B cell (primary cell): ENCODE measurements at regions not wholly inside any gene's neighbourhood (a gene's known extent, or its start where the extent isn't known, plus 50 kb on each side); places are given as distances from the start of the nearest gene placed in this dataset.

Experiments used
- ATAC-seq: fragments of 200-7000 bp; cut with Tn5 transposase; one replicate; pipeline ENCODE4 v1.10.0; 2021; ENCODE audit warnings: low read depth, mild to moderate bottlenecking, moderate number of reproducible peaks, moderate library complexity
- CTCF ChIA-PET: fragments of 350-600 bp; sonication (Branson Sonifier 250); formaldehyde crosslinking; loops from one replicate; lab custom pipeline; 2021; ENCODE audit warnings: antibody characterized with exemption, inconsistent platforms; lab: Charles Lee
- POLR2A ChIA-PET: fragments of 350-600 bp; sonication (Branson Sonifier 250); formaldehyde crosslinking; loops from one replicate; lab custom pipeline; 2021; ENCODE audit warnings: antibody characterized with exemption; lab: Charles Lee
- DNase-seq: peaks from one replicate; pipeline ENCODE4 v3.0.0; 2013
- H2AFZ ChIP-seq: 2 replicates; pipeline ENCODE4 v1.6.1; 2012; ENCODE audit warnings: mild to moderate bottlenecking, low read depth, low read length; ENCODE audit not compliant: insufficient read depth, poor library complexity, severe bottlenecking
- H3K27ac ChIP-seq, 2 donors: 1 replicate in 1 of 2; 2 replicates in 1 of 2; pipeline ENCODE4 v1.5.1; 2012 to 2013; ENCODE audit warnings: low read length in 2 of 2, mild to moderate bottlenecking in 2 of 2, moderate library complexity in 1 of 2
- H3K27me3 ChIP-seq, 4 experiments: fragments of 200-600 bp in 1 of 4; sonication (generic) in 1 of 4; replicated peaks in 1 of 4; 1 replicate in 2 of 4; 2 replicates in 2 of 4; pipeline versions ENCODE4 v1.6.1 to v1.7.0; 2013 to 2016; ENCODE audit warnings: low read length in 3 of 4, mild to moderate bottlenecking in 2 of 4, mixed read lengths in 1 of 4, moderate library complexity in 1 of 4; ENCODE audit not compliant: insufficient read depth in 4 of 4, control insufficient read depth in 3 of 4; ENCODE audit errors: control extremely low read depth in 1 of 4
- H3K36me3 ChIP-seq, 2 experiments: replicated peaks in 1 of 2; 1 replicate in 1 of 2; 2 replicates in 1 of 2; pipeline versions ENCODE4 v1.6.1 to v1.7.1; 2013; ENCODE audit warnings: low read length in 1 of 2; ENCODE audit not compliant: insufficient read depth in 2 of 2, control insufficient read depth in 1 of 2; ENCODE audit errors: control extremely low read depth in 1 of 2, extremely low read depth in 1 of 2
- H3K4me1 ChIP-seq, 2 donors: fragments of 200-600 bp in 1 of 2; sonication (generic) in 1 of 2; 1 replicate in 1 of 2; 2 replicates in 1 of 2; pipeline versions ENCODE4 v1.5.1 to v1.6.1; 2013 to 2017; ENCODE audit warnings: low read length in 2 of 2; ENCODE audit not compliant: control insufficient read depth in 2 of 2, insufficient read depth in 2 of 2
- H3K4me2 ChIP-seq: replicated peaks from 2 replicates; pipeline ENCODE3; 2012; ENCODE audit warnings: mild to moderate bottlenecking, low read depth, low read length; ENCODE audit not compliant: poor library complexity, severe bottlenecking
- H3K4me3 ChIP-seq, 5 experiments: fragments of 200-600 bp in 1 of 5; sonication (generic) in 1 of 5; 1 replicate in 3 of 5; 2 replicates in 2 of 5; pipeline versions ENCODE4 v1.5.1 to v1.7.0; 2011 to 2016; ENCODE audit warnings: low read length in 4 of 5, mild to moderate bottlenecking in 4 of 5, low read depth in 2 of 5, control low read depth in 1 of 5, moderate library complexity in 1 of 5; ENCODE audit not compliant: insufficient read depth in 1 of 5; ENCODE audit errors: control extremely low read depth in 1 of 5, extremely low read depth in 1 of 5
- H3K79me2 ChIP-seq: fragments of 200-600 bp; sonication (generic); one replicate; pipeline ENCODE4 v1.6.0; 2016; ENCODE audit warnings: low read length; ENCODE audit not compliant: control insufficient read depth, insufficient read depth
- H3K9ac ChIP-seq: fragments of 200-600 bp; sonication (generic); 2 replicates; pipeline ENCODE4 v1.6.1; 2017; ENCODE audit warnings: mild to moderate bottlenecking, low read length, moderate library complexity
- H3K9me3 ChIP-seq, 3 donors: one replicate each; pipeline versions ENCODE4 v1.6.1 to v1.7.1; 2013; ENCODE audit warnings: low read length in 2 of 3; ENCODE audit not compliant: control insufficient read depth in 2 of 3, insufficient read depth in 1 of 3; ENCODE audit errors: control extremely low read depth in 1 of 3
- H4K20me1 ChIP-seq: 2 replicates; pipeline ENCODE4 v1.6.0; 2012; ENCODE audit warnings: mild to moderate bottlenecking, low read length; ENCODE audit not compliant: insufficient read depth, control insufficient read depth, poor library complexity, severe bottlenecking
- H3K27ac Mint-ChIP-seq: one replicate; pipeline ENCODE4 v1.8.0; 2021; ENCODE audit warnings: mixed read lengths
- H3K27me3 Mint-ChIP-seq: one replicate; pipeline ENCODE4 v1.8.0; 2021; ENCODE audit warnings: mixed read lengths
- H3K4me1 Mint-ChIP-seq: one replicate; pipeline ENCODE4 v1.8.0; 2021; ENCODE audit warnings: mixed read lengths
- H3K4me3 Mint-ChIP-seq: one replicate; pipeline ENCODE4 v1.8.0; 2021; ENCODE audit warnings: mixed read lengths
- H3K9me3 Mint-ChIP-seq: one replicate; pipeline ENCODE4 v1.8.0; 2022; ENCODE audit warnings: mixed read lengths; ENCODE audit not compliant: insufficient read depth
- EZH2 ChIP-seq: IDR thresholded peaks from 2 replicates; pipeline ENCODE4 v1.6.1; 2012; ENCODE audit warnings: borderline replicate concordance, low read depth, mild to moderate bottlenecking, moderate library complexity, low read length; ENCODE audit not compliant: insufficient read depth, poor library complexity, severe bottlenecking
- WGBS: methylation state at CpG from one replicate; pipeline ENCODE4 v1.1.5; 2013; ENCODE audit warnings: missing lambda C conversion rate; ENCODE audit not compliant: insufficient coverage; 5-methylcytosine and 5-hydroxymethylcytosine counted together
- intact Hi-C: fragments of 100-400 bp; cut with micrococcal nuclease; formaldehyde crosslinking; loops from one replicate; pipeline ENCODE4 v1.10.0; 2022
- TF ChIP-seq, protein P1 (sequence below): fragments of 200-600 bp; IDR thresholded peaks from one replicate; pipeline ENCODE4 v1.8.0; 2022; ENCODE audit warnings: antibody characterized with exemption, mild to moderate bottlenecking

DNA sequence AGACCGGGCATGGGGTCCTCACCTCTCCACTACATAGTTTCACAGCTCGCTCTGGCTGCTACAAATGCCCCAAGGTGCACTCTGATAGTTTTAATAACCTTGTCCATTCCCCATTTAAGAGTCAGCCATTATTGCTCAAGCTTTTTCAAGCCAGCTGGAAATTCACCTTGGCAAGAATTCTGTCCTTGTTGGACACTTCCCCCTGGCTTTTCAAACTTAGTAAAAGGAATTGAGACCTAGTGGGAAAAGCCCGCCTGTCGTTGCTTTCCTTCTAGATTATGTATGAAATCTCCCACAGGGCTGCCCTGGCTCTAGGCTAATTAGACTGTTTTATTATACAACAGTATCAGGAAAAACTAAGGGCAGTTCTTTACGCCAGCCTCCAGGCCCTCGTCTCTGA lies 293.7 kb upstream of the GADL1 start:
- Histone ChIP-seq H3K4me2 (no peak overlapping the region), H3K9me3 (no peaks in the 10 kb centered on the region), H3K4me1 (no peaks in the 10 kb centered on the region), H3K27me3 (peaks cover 0 to 1% (median 0%) of the 10 kb centered on the region in 4 experiments), H3K9ac (no peak overlapping the region), H3K79me2 (no peaks in the 10 kb centered on the region), H3K36me3 (no peaks in the 10 kb centered on the region), H3K4me3 (no peak overlapping the region), H4K20me1 (no peaks in the 10 kb centered on the region), H2AFZ (no peak overlapping the region), H3K27ac (no peak overlapping the region)
- 84% methylated on average over 3 of the region's 6 CpGs for WGBS
- DNase-seq (no peak), ATAC-seq (no peak)
- intact Hi-C loops: loop anchor here (10.0 kb wide), 1 partner anchor 87 kb away; no protein-coding TSS in a partner anchor
- POLR2A ChIA-PET: no interaction called here
- no peaks in the 10 kb centered on the region for H3K9me3 Mint-ChIP-seq
- CTCF ChIA-PET: no interaction called here
- TF ChIP-seq EZH2: no peak
- TF ChIP-seq, protein P1, sequence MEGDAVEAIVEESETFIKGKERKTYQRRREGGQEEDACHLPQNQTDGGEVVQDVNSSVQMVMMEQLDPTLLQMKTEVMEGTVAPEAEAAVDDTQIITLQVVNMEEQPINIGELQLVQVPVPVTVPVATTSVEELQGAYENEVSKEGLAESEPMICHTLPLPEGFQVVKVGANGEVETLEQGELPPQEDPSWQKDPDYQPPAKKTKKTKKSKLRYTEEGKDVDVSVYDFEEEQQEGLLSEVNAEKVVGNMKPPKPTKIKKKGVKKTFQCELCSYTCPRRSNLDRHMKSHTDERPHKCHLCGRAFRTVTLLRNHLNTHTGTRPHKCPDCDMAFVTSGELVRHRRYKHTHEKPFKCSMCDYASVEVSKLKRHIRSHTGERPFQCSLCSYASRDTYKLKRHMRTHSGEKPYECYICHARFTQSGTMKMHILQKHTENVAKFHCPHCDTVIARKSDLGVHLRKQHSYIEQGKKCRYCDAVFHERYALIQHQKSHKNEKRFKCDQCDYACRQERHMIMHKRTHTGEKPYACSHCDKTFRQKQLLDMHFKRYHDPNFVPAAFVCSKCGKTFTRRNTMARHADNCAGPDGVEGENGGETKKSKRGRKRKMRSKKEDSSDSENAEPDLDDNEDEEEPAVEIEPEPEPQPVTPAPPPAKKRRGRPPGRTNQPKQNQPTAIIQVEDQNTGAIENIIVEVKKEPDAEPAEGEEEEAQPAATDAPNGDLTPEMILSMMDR: no peak
- peaks cover 8% of the 10 kb centered on the region for H3K27me3 Mint-ChIP-seq
- H3K4me1 Mint-ChIP-seq: no peaks in the 10 kb centered on the region
- no peak overlapping the region for H3K4me3 Mint-ChIP-seq
- no peak overlapping the region for H3K27ac Mint-ChIP-seq

DNA sequence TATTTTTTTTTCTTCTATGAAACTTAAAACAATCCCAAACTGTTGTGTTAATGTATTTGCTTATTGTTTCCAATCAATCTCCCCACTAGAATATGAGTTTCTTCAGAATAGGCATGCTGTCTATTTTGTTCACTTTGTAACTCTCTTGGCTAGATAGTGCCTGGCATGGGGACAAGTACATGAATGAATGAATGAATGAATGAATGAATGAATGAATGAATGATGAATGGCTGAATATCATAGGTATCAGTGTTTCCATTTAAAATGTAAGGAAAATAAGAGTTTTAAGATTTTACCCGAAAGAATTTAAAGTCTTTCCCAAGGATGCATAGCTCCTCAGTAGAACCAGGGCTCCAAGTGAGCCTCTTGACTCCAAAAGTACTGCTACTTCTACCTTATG lies 294.9 kb upstream of the GADL1 start:
- Histone ChIP-seq H3K9me3 (no peaks in the 10 kb centered on the region), H2AFZ (no peak overlapping the region), H3K9ac (no peak overlapping the region), H3K27ac (no peak overlapping the region), H3K4me3 (no peak overlapping the region), H4K20me1 (no peaks in the 10 kb centered on the region), H3K27me3 (peaks cover 0 to 3% (median 0%) of the 10 kb centered on the region in 4 experiments), H3K36me3 (no peaks in the 10 kb centered on the region), H3K79me2 (no peaks in the 10 kb centered on the region), H3K4me1 (no peaks in the 10 kb centered on the region), H3K4me2 (no peak overlapping the region)
- ChIA-PET POLR2A (no interaction called here), CTCF (no interaction called here)
- H3K4me3 Mint-ChIP-seq: no peak overlapping the region
- no peak for TF ChIP-seq EZH2
- TF ChIP-seq, protein P1: no peak
- H3K9me3 Mint-ChIP-seq: no peaks in the 10 kb centered on the region
- H3K27ac Mint-ChIP-seq: no peak overlapping the region
- WGBS: 100% methylated on average over 1 of the region's 1 CpG
- peaks cover 5% of the 10 kb centered on the region for H3K27me3 Mint-ChIP-seq
- DNase-seq (no peak), ATAC-seq (no peak)
- H3K4me1 Mint-ChIP-seq: no peaks in the 10 kb centered on the region
- intact Hi-C loops: loop anchor here (10.0 kb wide), 1 partner anchor 85 kb away; no protein-coding TSS in a partner anchor
